HG02798 (cell line): ENCODE measurements at regions not wholly inside any gene's neighbourhood (a gene's known extent, or its start where the extent isn't known, plus 50 kb on each side); places are given as distances from the start of the nearest gene placed in this dataset.

Experiments used
- ATAC-seq: cut with Tn5 transposase; IDR thresholded peaks from one replicate; pipeline ENCODE4 v1.9.1; 2021; ENCODE audit warnings: mild to moderate bottlenecking; ENCODE audit not compliant: unreplicated experiment, poor library complexity

GRCh38 chr11:15575409-15575808, 460.7 kb downstream of the INSC start:
- no peak for ATAC-seq

DNA sequence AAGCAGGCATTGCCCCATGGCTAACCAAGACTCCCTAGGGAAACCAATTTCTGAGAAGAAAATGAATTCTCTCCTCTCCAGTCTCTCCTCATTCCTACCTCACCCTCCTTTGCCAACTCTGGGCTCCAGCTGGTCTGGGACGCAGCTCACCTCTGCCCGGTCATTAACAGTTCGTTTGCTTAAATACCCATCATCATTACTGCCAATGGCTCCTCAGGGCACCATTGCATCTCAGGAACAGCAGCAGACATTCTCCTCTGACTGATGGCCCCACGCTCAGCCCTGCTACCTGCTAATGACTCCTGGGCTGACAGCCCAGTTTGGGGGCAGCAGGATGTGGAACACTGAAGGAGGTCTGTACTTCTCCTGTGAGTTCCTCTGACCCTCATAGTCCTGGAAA, 462.0 kb downstream of the INSC start:
- no peak for ATAC-seq

DNA sequence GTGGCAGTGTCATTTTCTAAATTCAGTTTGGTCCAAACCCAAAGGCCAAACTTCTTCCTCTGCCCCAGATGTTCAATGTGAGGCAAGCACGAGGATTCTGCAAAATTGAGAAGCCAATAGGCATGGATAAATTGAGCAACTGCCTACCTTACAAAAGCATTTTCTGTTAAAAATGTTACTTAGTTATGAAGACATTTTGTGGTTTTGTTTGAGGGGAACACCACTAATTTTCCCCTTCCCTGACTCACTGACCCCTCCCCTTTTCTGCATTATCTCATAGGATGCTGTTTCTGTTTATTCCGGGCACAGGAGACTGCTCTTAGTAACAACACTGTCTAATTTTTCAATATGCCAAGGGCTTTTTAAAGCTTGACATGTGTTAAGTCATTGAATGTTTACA, 462.8 kb downstream of the INSC start:
- ATAC-seq: no peak

DNA sequence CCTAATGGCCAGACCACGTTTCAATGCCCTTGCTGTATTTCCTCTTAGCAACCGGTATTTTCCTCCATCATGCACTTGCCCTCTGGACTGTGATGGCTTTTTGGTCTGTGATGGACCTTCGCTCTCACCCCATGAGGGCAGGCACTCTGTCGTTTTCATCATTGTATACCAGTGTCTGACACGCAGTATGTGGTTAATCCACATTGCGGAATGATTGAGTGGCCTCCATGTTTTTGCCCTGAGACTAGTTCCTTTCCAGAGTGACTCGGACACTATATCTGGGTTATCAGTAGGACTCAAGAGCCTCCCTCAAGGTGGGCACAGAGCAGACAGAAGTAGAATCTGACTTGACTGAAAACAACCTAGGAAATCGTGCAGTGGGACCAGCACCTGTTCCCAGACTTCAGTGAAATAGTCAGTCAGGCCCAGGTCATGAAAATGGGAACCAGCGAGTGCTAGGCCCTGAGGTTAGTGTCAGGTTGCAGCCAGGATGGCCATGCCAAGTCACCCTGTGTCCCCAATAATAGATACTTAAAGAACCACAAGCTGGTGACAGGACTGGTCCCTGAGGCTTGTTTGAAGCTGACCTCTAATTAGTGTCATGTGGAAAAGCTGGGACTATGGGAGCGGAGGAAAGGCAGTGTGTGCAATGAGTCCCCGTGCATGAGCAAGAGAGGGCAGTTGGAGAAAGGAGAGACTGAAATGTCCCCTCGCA, 464.7 kb downstream of the INSC start:
- no peak for ATAC-seq

- no peak for ATAC-seq
Observed at GRCh38 chr11:15580056-15580774, 465.5 kb downstream of the INSC start.

DNA sequence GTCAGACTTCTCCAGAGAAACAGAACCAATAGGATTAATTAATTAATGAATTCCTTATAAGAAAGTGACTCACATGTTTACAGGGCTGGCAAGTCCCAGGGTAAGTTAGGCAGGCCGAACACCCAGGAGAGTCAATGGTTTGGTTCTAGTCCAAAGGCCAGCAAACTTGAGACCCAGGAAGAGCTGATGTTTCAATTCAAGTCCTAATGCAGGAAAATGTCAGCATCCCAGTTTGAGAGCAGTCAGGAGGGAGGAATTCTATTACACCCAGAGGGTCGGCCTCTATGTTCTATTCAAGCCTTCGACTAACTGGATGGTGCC, 466.0 kb downstream of the INSC start:
- no peak for ATAC-seq

DNA sequence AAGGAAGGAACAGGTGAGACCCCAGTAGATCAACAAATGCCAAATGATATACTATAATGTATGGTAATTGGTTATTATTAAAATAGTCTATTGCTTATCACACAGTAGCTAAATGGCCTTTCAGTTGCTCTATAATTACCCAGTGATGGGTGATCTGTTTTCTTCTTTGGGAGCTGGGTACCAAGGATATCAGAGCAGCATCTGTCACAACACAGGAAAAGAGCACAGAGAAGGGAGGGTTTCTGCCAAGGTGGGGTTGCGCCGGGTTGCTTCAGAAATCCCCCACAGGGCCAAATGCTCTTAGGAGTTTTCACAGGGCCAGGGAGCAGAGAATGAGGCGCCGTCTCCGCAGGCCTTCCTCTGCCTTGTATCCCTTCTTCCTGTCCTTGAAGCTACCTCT, 469.4 kb downstream of the INSC start:
- no peak for ATAC-seq

GRCh38 chr11:15585602-15586331, 471.0 kb downstream of the INSC start:
- no peak for ATAC-seq

GRCh38 chr11:15586741-15587473, 472.2 kb downstream of the INSC start:
- ATAC-seq: no peak

GRCh38 chr11:15589070-15589626, 474.4 kb downstream of the INSC start:
- ATAC-seq: no peak

DNA sequence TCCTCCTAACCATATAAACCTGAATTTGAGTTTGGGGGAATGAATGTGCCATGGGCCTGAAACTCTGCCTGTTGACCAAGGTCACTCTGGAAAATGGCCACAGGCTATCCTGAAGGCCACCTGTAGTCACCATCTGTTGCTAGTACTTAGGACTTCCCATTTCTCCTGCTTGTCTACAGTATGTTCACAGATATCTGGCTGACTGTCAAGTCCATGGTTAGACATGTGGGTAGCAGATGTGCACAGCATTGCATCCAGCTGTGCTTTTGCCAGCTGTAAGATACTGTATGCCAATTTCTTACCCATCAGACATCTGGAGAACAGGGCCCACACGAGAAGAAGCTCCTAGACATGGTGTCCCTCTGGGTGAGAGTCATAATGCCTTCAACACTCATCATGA, 475.4 kb downstream of the INSC start:
- ATAC-seq: no peak

- ATAC-seq: no peak
Observed at GRCh38 chr11:15591112-15591537, 476.4 kb downstream of the INSC start.

DNA sequence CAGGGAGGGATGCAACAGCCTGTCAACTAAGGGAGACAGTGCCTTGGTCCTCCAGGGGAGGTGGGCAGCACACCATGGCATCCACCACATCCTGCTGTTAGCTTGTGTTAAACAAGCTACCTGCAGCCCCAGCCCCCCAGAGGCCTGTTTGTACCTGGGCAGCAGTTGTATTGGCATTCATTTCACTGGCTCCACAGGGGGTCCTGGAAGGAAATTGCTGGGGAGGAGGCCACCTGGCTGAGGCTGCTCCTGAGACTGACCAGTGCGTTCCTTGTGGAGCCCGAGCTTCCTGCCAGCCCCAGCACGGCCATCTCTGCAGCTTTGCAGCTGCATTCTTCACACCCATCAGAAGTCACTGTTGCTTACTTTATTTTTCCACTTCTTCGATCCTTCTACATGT, 479.9 kb downstream of the INSC start:
- no peak for ATAC-seq

GRCh38 chr11:15599376-15599775, 484.7 kb downstream of the INSC start:
- ATAC-seq: no peak

DNA sequence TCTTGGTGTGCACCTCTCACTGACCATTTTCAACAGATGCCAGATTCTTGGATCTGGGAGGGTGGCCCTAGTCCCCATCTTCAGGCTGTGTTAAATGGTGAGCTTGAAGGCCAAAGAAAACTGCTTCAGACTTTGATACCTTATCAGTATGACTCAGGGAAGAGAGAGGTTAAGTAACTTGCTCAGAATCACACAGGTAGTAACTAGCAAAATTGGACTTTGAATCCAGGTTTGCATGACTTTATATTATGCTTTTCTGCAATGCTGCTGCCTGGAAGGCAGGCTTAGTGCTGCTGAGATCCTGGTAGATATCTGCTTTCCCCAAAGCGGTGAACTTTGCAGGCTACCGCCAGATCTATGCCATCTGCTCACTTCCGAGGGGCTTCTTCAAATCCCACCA, 487.3 kb downstream of the INSC start:
- ATAC-seq: no peak

- no peak for ATAC-seq
Observed at GRCh38 chr11:15602785-15603567, 488.3 kb downstream of the INSC start.

GRCh38 chr11:15605094-15605493, 490.4 kb downstream of the INSC start:
- ATAC-seq: no peak

DNA sequence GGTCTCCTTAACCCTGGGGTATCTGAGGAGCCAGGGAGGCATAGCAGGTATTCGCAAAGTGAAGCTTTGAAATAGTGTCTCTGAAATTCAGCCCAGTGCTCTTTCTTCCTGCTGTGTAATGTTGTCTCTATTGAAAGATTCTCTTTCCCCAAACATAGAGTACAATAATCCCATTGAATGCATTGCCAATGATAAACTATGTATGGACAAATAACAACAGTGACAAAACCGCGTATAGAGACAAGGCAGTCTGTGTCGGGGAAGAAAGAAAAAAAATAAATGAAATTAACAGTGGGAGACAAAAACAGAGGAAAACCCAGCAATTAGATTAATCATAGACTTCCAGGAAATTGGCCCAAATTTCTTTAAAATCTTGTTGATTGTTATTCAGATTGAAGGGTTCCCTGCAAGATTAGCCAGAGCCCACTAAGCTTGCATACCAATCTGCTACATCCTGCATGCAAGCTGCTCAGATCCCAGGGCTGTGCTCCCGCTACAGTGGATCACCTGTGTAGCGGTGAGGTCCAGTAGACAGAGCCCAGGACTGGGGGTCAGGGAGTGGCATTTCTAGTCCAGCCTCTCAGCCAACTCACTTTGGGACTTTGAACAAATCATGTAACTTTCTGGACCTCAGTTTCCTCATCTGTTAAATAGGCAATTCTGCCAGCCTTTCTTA, 492.8 kb downstream of the INSC start:
- no peak for ATAC-seq

DNA sequence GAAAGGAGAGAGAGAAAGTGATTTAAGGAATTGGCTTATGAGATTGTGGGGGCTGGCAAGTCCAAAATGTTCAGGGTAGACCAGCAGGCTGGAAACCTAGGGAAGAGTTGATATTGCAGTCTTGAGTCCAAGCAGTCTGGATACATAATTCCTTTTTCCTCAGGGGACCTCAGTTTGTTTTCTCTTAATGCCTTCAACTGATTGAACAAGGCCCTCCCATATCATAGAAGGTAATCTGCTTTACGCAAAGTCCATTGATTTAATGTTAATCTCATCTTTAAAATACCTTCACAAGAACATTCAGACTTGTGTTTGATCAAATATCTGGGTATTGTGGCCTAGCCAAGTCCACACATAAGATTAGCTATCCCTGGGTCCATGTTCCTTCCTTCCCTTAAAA, 494.7 kb downstream of the INSC start:
- no peak for ATAC-seq
